ENCODE measurements at regions not wholly inside any gene's neighbourhood (a gene's known extent, or its start where the extent isn't known, plus 50 kb on each side); places are given as distances from the start of the nearest gene placed in this dataset.

GRCh38 chr4:127410201-127410600, 222.6 kb upstream of the INTU start:
- DNase-seq (ENCODE audit: low spot score) = no peak
- 75% methylated on average over 3 of the region's 3 CpGs for WGBS
- Histone ChIP-seq H3K27me3 (ENCODE audit: control insufficient read depth in 4 of 4, insufficient read depth in 4 of 4, low read length in 3 of 4) (no peaks in the 10 kb centered on the region), H3K9ac (ENCODE audit: low read depth in 1 of 2, low read length in 2 of 2) (no peak overlapping the region), H3K36me3 (ENCODE audit: control insufficient read depth in 4 of 4, insufficient read depth in 3 of 4, low read depth in 1 of 4, low read length in 3 of 4) (no peaks in the 10 kb centered on the region), H3K9me3 (ENCODE audit: control insufficient read depth in 4 of 4, low read length in 3 of 4) (peaks cover 0 to 2% (median 0%) of the 10 kb centered on the region in 4 donors), H3K4me3 (ENCODE audit: low read depth in 1 of 3, low read length in 3 of 3) (no peak overlapping the region), H3K4me1 (ENCODE audit: control insufficient read depth in 4 of 4, insufficient read depth in 4 of 4, low read length in 3 of 4) (no peaks in the 10 kb centered on the region), H3K27ac (ENCODE audit: low read depth in 1 of 2, low read length in 2 of 2) (no peak overlapping the region)
- TF ChIP-seq SP1 (IDR thresholded peaks at IDR 0.05) (no peak), ATF3 (IDR thresholded peaks at IDR 0.05) (no peak), REST (IDR thresholded peaks at IDR 0.05) (no peak), YY1 (IDR thresholded peaks at IDR 0.05) (no peak), NR2F2 (IDR thresholded peaks at IDR 0.05) (no peak), RXRA (IDR thresholded peaks at IDR 0.05) (no peak), RAD21 (IDR thresholded peaks at IDR 0.05) (no peak), HNF4G (IDR thresholded peaks at IDR 0.05) (no peak), HNF4A (conservative IDR thresholded peaks at IDR 0.05) (no peak), GABPA (IDR thresholded peaks at IDR 0.05 in 1 of 2, conservative IDR thresholded peaks at IDR 0.05 in 1 of 2) (no peak), EGR1 (IDR thresholded peaks at IDR 0.05; ENCODE audit: low read depth in 2 of 2) (no peak)

- no peak for TF ChIP-seq ZBTB33 (IDR thresholded peaks at IDR 0.05)
- TF ChIP-seq RAD21 (IDR thresholded peaks at IDR 0.05) = no peak
- no peak for TF ChIP-seq ATF3 (IDR thresholded peaks at IDR 0.05)
- TF ChIP-seq FOXA2 (IDR thresholded peaks at IDR 0.05) = no peak
- TF ChIP-seq GABPA (IDR thresholded peaks at IDR 0.05 in 1 of 2, conservative IDR thresholded peaks at IDR 0.05 in 1 of 2) = no peak
- no peak for TF ChIP-seq NR2F2 (IDR thresholded peaks at IDR 0.05)
- TF ChIP-seq TAF1 (conservative IDR thresholded peaks at IDR 0.05) = no peak
- no peak for TF ChIP-seq RXRA (IDR thresholded peaks at IDR 0.05)
- TF ChIP-seq SP1 (IDR thresholded peaks at IDR 0.05) = no peak
- TF ChIP-seq HNF4G (IDR thresholded peaks at IDR 0.05) = no peak
- no peak for TF ChIP-seq HNF4A (conservative IDR thresholded peaks at IDR 0.05)
- TF ChIP-seq YY1 (IDR thresholded peaks at IDR 0.05) = no peak
- TF ChIP-seq CTCF (IDR thresholded peaks at IDR 0.05; ENCODE audit: low read depth, low read length, missing input control) = no peak
- no peak for TF ChIP-seq FOXA1 (IDR thresholded peaks at IDR 0.05)
- TF ChIP-seq JUND (IDR thresholded peaks at IDR 0.05) = no peak
- TF ChIP-seq EGR1 (IDR thresholded peaks at IDR 0.05; ENCODE audit: low read depth in 2 of 2) = no peak
- TF ChIP-seq REST (IDR thresholded peaks at IDR 0.05) = no peak
- no peak overlapping the region for H3K27ac ChIP-seq (ENCODE audit: low read depth in 1 of 2, low read length in 2 of 2)
- H3K36me3 ChIP-seq (ENCODE audit: control insufficient read depth in 4 of 4, insufficient read depth in 3 of 4, low read depth in 1 of 4, low read length in 3 of 4) = no peaks in the 10 kb centered on the region
- no peaks in the 10 kb centered on the region for H3K4me1 ChIP-seq (ENCODE audit: control insufficient read depth in 4 of 4, insufficient read depth in 4 of 4, low read length in 3 of 4)
- peaks cover 0 to 2% (median 0%) of the 10 kb centered on the region in 4 donors for H3K9me3 ChIP-seq (ENCODE audit: control insufficient read depth in 4 of 4, low read length in 3 of 4)
- no peaks in the 10 kb centered on the region for H3K27me3 ChIP-seq (ENCODE audit: control insufficient read depth in 4 of 4, insufficient read depth in 4 of 4, low read length in 3 of 4)
- DNase-seq (ENCODE audit: low spot score) = no peak
- 56% methylated on average over 2 of the region's 2 CpGs for WGBS
- H3K9ac ChIP-seq (ENCODE audit: low read depth in 1 of 2, low read length in 2 of 2) = no peak overlapping the region
- H3K4me3 ChIP-seq (ENCODE audit: low read depth in 1 of 3, low read length in 3 of 3) = no peak overlapping the region
Measured at GRCh38 chr4:127410644-127411043, 222.1 kb upstream of the INTU start.
